ENCODE measurements at regions not wholly inside any gene's neighbourhood (a gene's known extent, or its start where the extent isn't known, plus 50 kb on each side); places are given as distances from the start of the nearest gene placed in this dataset.

GRCh38 chr2:67846370-67847070 is 216.3 kb downstream of the C1D start (continued):
- no peak for TF ChIP-seq ZNF317 (CRISPR knock-in tag; IDR thresholded peaks at IDR 0.05)
- 0 out of 2 replicates have a peak, but pooled peaks have one; percentile 27 for TF ChIP-seq ZNF772 (CRISPR knock-in tag; IDR thresholded peaks at IDR 0.05)
- no peak for TF ChIP-seq MEF2D (CRISPR knock-in tag; IDR thresholded peaks at IDR 0.05)
- no peak for TF ChIP-seq TFDP2 (CRISPR knock-in tag; IDR thresholded peaks at IDR 0.05)
- TF ChIP-seq SAFB2 (CRISPR knock-in tag; IDR thresholded peaks at IDR 0.05; ENCODE audit: borderline replicate concordance, low read depth): no peak
- TF ChIP-seq CHD4 (IDR thresholded peaks at IDR 0.05; ENCODE audit: borderline replicate concordance, low read length): no peak
- TF ChIP-seq HES4 (CRISPR knock-in tag; IDR thresholded peaks at IDR 0.05; ENCODE audit: borderline replicate concordance): no peak
- TF ChIP-seq ZNF260 (CRISPR knock-in tag; IDR thresholded peaks at IDR 0.05; ENCODE audit: borderline replicate concordance, low read depth): no peak
- no peak for TF ChIP-seq TRIM24 (CRISPR knock-in tag; IDR thresholded peaks at IDR 0.05)
- TF ChIP-seq ZBTB20 (CRISPR knock-in tag; IDR thresholded peaks at IDR 0.05; ENCODE audit: borderline replicate concordance, low read depth): no peak
- TF ChIP-seq ZNF160 (CRISPR knock-in tag; IDR thresholded peaks at IDR 0.05): no peak
- no peak for TF ChIP-seq ZNF333 (CRISPR knock-in tag; IDR thresholded peaks at IDR 0.05; ENCODE audit: borderline replicate concordance)
- TF ChIP-seq E2F1 (CRISPR knock-in tag; IDR thresholded peaks at IDR 0.05): no peak
- TF ChIP-seq DNMT3B (CRISPR knock-in tag; conservative IDR thresholded peaks at IDR 0.05): no peak
- no peak for TF ChIP-seq ZSCAN22 (CRISPR knock-in tag; IDR thresholded peaks at IDR 0.05)
- TF ChIP-seq SRSF9 (IDR thresholded peaks at IDR 0.05; ENCODE audit: borderline replicate concordance, insufficient read depth, low read depth, low read length, poor library complexity, severe bottlenecking): no peak
- TF ChIP-seq ZNF564 (CRISPR knock-in tag; IDR thresholded peaks at IDR 0.05): peak; percentile 58; the same call in 1 of the 2 replicates
- peak; percentile 64; the same call in 1 of the 2 replicates for TF ChIP-seq SOX5 (CRISPR knock-in tag; IDR thresholded peaks at IDR 0.05; ENCODE audit: borderline replicate concordance)
- no peak for TF ChIP-seq RCOR2 (CRISPR knock-in tag; IDR thresholded peaks at IDR 0.05)
- TF ChIP-seq CSRNP1 (CRISPR knock-in tag; IDR thresholded peaks at IDR 0.05): no peak
- TF ChIP-seq NFYC (CRISPR knock-in tag; IDR thresholded peaks at IDR 0.05): no peak
- TF ChIP-seq ZNF775 (CRISPR knock-in tag; IDR thresholded peaks at IDR 0.05; ENCODE audit: borderline replicate concordance): no peak
- no peak for TF ChIP-seq SMAD1 (CRISPR knock-in tag; IDR thresholded peaks at IDR 0.05; ENCODE audit: borderline replicate concordance, low read depth)
- no peak for TF ChIP-seq SRY (CRISPR knock-in tag; IDR thresholded peaks at IDR 0.05)
- TF ChIP-seq ZSCAN12 (CRISPR knock-in tag; IDR thresholded peaks at IDR 0.05): peak; percentile 22; the same call in 1 of the 2 replicates
- peak; percentile 70; the same call in 1 of the 2 replicates for TF ChIP-seq ZNF607 (CRISPR knock-in tag; IDR thresholded peaks at IDR 0.05; ENCODE audit: borderline replicate concordance)
- no peak; the same call in 1 of the 2 replicates for TF ChIP-seq SALL2 (CRISPR knock-in tag; IDR thresholded peaks at IDR 0.05)
- TF ChIP-seq ZNF773 (CRISPR knock-in tag; IDR thresholded peaks at IDR 0.05; ENCODE audit: borderline replicate concordance): no peak
- TF ChIP-seq ZNF678 (CRISPR knock-in tag; IDR thresholded peaks at IDR 0.05): no peak
